ENCODE measurements at regions not wholly inside any gene's neighbourhood (a gene's known extent, or its start where the extent isn't known, plus 50 kb on each side); places are given as distances from the start of the nearest gene placed in this dataset.
"Not testable (repeated sequence)": the region's sequence is repeated elsewhere in the genome, so short reads cannot be mapped to it uniquely, and the experiment has no call there.

DNA sequence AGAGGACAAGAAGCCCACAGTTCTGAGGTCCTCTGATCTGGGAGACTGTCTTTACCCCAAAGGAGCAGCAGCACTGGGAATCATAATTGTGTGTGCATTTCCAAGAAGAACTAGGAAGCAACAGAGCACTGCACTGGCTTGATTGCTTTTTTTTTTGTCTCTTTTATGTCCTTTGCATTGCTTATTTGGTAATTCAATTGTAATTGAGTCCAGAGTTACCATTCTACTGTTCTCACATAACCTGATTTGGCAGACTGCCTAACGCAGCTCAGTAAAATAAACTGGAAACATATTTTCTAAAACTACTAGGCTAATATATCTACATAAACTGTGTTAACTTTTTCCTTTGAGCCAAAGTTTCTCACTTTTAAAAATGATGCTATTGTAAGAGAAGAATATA is 190.3 kb upstream of the SLC8A1 start:
- no peaks in the 10 kb centered on the region for H3K9me3 ChIP-seq (ENCODE audit: insufficient read depth, low read depth, low read length)
- WGBS: 83% methylated on average over 1 of the region's 1 CpG

DNA sequence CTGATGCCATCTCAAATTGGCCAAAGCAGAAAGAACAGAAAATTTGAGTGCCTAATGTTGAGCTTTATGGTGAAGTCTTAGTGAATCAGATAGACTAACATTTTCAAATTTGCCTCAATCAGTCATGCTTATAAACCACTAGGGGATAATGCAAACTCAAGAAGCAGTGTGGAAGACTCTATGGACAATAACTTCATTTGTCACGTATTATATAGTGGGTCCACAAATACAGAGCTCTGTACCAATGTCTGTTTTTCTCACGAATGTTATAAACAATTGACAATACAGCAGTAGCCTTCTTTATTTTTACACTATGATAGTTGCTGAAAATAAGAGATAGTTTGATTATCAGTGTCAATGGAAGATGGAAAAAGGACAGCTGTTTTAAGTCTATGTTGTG is 190.8 kb upstream of the SLC8A1 start:
- no peak overlapping the region for H3K9ac ChIP-seq (ENCODE audit: low read depth, low read length)
- no peaks in the 10 kb centered on the region for H3K9me3 ChIP-seq (ENCODE audit: insufficient read depth, low read depth, low read length)
- no peaks in the 10 kb centered on the region for H3K36me3 ChIP-seq (ENCODE audit: insufficient read depth, low read length)
- no peak overlapping the region for H3K27ac ChIP-seq (ENCODE audit: low read depth, low read length)
- no peaks in the 10 kb centered on the region for H3K27me3 ChIP-seq (ENCODE audit: insufficient read depth, low read length)
- no peak overlapping the region for H3K4me3 ChIP-seq (ENCODE audit: low read length)
- H3K4me1 ChIP-seq (ENCODE audit: insufficient read depth, low read length): no peaks in the 10 kb centered on the region
- WGBS: 89% methylated on average over 1 of the region's 2 CpGs

More for the DNA sequence above, 190.3 kb upstream of the SLC8A1 start:
- Histone ChIP-seq H3K27me3 (ENCODE audit: insufficient read depth, low read length) (no peaks in the 10 kb centered on the region), H3K4me3 (ENCODE audit: low read length) (no peak overlapping the region), H3K4me1 (ENCODE audit: insufficient read depth, low read length) (no peaks in the 10 kb centered on the region), H3K27ac (ENCODE audit: low read depth, low read length) (no peak overlapping the region), H3K9ac (ENCODE audit: low read depth, low read length) (no peak overlapping the region), H3K36me3 (ENCODE audit: insufficient read depth, low read length) (no peaks in the 10 kb centered on the region)

DNA sequence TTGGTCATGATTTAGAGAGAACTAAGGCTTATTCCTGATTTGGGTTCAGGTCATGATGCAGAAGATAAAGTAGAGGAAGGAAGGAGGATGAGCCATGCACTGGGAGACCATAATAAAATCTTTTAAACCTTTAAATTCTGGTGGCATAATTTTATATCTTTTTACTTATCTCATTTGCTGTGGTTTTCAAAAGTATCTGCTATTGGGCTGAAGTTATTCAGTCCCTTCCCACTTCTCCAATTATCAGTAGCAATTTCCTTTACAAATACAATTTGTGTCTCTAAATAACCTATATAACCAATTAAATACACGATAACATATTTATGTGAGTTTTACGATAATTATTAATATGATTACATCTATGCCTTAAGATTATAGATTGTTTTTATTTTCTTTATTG is 194.8 kb upstream of the SLC8A1 start:
- no CpG with 5 or more reads among the region's 2 CpGs for WGBS
- no peaks in the 10 kb centered on the region for H3K9me3 ChIP-seq (ENCODE audit: insufficient read depth, low read depth, low read length)
- H3K27ac ChIP-seq (ENCODE audit: low read depth, low read length): no peak overlapping the region
- no peaks in the 10 kb centered on the region for H3K36me3 ChIP-seq (ENCODE audit: insufficient read depth, low read length)
- no peak overlapping the region for H3K4me3 ChIP-seq (ENCODE audit: low read length)
- no peaks in the 10 kb centered on the region for H3K27me3 ChIP-seq (ENCODE audit: insufficient read depth, low read length)
- no peak overlapping the region for H3K9ac ChIP-seq (ENCODE audit: low read depth, low read length)
- H3K4me1 ChIP-seq (ENCODE audit: insufficient read depth, low read length): no peaks in the 10 kb centered on the region

DNA sequence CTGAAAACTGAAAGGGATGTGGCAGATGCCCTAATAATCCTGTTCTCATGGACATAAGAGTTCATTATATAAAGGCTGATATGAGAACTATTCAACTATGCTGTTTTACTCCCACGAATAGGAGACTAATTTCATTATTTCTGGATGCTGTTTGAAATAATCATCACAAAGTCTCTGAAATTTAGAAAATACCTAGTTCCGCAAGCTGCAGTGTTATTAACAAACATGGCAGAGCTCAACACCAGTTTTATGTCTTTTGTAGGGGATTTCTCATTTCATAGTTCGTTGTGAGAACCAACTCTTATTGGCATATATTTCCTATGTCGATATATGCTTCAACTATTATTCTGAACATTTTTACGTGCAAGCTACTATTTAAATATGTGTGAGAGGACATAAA is 200.3 kb upstream of the SLC8A1 start:
- Histone ChIP-seq H3K27ac (ENCODE audit: low read depth, low read length) (no peak overlapping the region), H3K36me3 (ENCODE audit: insufficient read depth, low read length) (no peaks in the 10 kb centered on the region), H3K4me1 (ENCODE audit: insufficient read depth, low read length) (no peaks in the 10 kb centered on the region), H3K4me3 (ENCODE audit: low read length) (no peak overlapping the region), H3K9me3 (ENCODE audit: insufficient read depth, low read depth, low read length) (no peaks in the 10 kb centered on the region), H3K9ac (ENCODE audit: low read depth, low read length) (no peak overlapping the region), H3K27me3 (ENCODE audit: insufficient read depth, low read length) (no peaks in the 10 kb centered on the region)
- WGBS: 95% methylated on average over 3 of the region's 5 CpGs

DNA sequence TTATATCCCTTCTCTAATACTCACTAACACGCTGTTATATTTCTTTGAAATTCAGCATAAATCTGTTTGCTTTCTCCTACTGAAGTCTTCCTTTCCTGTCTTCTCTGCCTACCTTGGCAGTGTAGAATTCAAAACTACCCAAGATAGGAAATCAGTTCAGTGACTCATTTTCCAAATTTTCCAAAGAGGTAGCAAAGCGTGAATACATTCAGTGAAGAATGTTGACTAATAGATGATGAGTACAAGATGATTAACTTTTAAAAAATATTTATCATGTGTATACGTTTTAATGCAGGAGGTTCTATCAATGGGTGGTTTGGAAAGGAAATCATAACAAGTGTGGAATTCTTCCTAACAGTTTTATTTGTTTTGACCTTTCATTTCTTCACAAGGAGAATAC is 201.9 kb upstream of the SLC8A1 start:
- no peaks in the 10 kb centered on the region for H3K27me3 ChIP-seq (ENCODE audit: insufficient read depth, low read length)
- H3K4me1 ChIP-seq (ENCODE audit: insufficient read depth, low read length): no peaks in the 10 kb centered on the region
- no peak overlapping the region for H3K9ac ChIP-seq (ENCODE audit: low read depth, low read length)
- WGBS: 97% methylated on average over 2 of the region's 3 CpGs
- no peak overlapping the region for H3K4me3 ChIP-seq (ENCODE audit: low read length)
- H3K27ac ChIP-seq (ENCODE audit: low read depth, low read length): no peak overlapping the region
- H3K36me3 ChIP-seq (ENCODE audit: insufficient read depth, low read length): no peaks in the 10 kb centered on the region
- no peaks in the 10 kb centered on the region for H3K9me3 ChIP-seq (ENCODE audit: insufficient read depth, low read depth, low read length)

DNA sequence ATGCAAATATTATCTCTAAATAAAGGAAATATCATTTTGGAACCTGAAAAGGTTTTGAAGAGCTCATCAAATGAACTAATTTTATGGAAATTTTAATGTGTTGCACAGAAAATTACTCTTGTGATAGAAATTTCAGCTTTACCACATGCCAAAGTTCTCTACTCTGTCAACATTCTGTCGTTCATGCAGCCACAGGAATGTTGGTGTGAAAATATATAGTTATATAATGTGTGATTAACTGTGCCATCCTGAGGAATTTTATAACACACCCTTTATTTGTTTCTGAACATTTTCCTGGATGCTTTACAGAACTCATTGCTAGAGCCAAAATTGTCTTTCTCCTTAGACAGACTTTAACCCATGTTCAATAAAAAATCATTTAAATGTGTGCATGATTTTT is 202.5 kb upstream of the SLC8A1 start:
- H3K27ac ChIP-seq (ENCODE audit: low read depth, low read length): no peak overlapping the region

DNA sequence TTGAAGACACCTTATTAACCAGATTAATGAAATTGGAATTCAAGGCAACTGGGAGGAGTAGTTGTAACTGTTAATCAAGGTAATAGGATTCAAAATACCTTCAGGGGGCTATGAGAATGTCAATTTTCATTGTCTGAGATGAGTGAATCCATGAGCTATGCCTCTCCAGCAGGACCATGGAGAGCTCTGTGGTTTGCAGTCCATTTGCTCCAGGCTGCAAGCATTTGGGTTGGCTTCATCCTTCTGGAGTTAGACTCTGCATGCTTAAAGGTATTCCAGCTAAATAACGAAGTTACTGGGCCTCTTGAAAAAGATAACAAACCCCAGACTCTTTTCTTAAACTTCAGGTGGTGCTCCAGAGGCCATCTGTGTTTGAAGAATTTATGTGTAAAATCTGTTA is 207.1 kb upstream of the SLC8A1 start:
- 11% methylated on average over 1 of the region's 1 CpG for WGBS
- no peaks in the 10 kb centered on the region for H3K36me3 ChIP-seq (ENCODE audit: insufficient read depth, low read length)

More for the DNA sequence above, 202.5 kb upstream of the SLC8A1 start:
- Histone ChIP-seq H3K4me3 (ENCODE audit: low read length) (no peak overlapping the region), H3K27me3 (ENCODE audit: insufficient read depth, low read length) (no peaks in the 10 kb centered on the region), H3K9ac (ENCODE audit: low read depth, low read length) (no peak overlapping the region), H3K4me1 (ENCODE audit: insufficient read depth, low read length) (no peaks in the 10 kb centered on the region), H3K36me3 (ENCODE audit: insufficient read depth, low read length) (no peaks in the 10 kb centered on the region), H3K9me3 (ENCODE audit: insufficient read depth, low read depth, low read length) (no peaks in the 10 kb centered on the region)
- no CpG with 5 or more reads among the region's 1 CpG for WGBS

DNA sequence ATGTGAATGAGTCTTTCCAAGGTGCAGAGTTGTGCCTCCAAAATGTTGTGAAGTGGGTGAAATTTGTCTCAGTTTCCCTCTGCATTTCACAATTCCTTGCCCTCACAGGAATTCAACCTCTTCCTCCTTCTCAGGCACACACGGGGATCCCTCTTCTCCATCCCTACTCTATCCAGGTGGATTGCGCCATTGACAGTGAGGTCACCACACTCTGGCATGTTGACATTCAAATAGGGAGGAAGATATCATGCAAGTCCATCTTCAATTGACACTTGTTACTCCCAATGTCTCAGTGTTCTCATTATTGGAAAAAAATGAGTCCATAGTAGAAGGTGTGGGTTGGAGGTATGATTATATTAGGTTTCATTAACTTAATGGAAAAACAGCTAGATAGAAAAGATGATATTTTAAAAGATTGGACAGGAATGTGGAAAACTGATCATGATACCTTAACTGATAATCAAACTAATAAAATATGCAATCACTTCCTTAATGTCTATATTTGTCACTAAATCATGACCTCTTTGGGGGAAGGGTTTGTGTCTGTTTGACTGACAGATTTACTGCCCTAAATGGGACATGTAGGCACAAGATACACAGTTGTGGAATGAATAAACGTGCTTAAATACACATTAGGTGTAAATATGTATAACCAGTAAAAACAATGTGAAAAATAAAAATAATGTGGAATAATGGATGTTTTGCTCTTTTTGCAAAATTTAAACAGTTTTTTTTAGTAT is 213.8 kb upstream of the SLC8A1 start:
- Histone ChIP-seq H3K27ac (ENCODE audit: low read depth, low read length) (no peak overlapping the region), H3K4me1 (ENCODE audit: insufficient read depth, low read length) (no peaks in the 10 kb centered on the region), H3K9ac (ENCODE audit: low read depth, low read length) (no peak overlapping the region), H3K4me3 (ENCODE audit: low read length) (no peak overlapping the region), H3K27me3 (ENCODE audit: insufficient read depth, low read length) (no peaks in the 10 kb centered on the region), H3K36me3 (ENCODE audit: insufficient read depth, low read length) (no peaks in the 10 kb centered on the region), H3K9me3 (ENCODE audit: insufficient read depth, low read depth, low read length) (no peaks in the 10 kb centered on the region)
- WGBS: 77% methylated on average over 2 of the region's 3 CpGs

More for the DNA sequence above, 207.1 kb upstream of the SLC8A1 start:
- Histone ChIP-seq H3K9ac (ENCODE audit: low read depth, low read length) (no peak overlapping the region), H3K27ac (ENCODE audit: low read depth, low read length) (no peak overlapping the region), H3K9me3 (ENCODE audit: insufficient read depth, low read depth, low read length) (no peaks in the 10 kb centered on the region), H3K4me1 (ENCODE audit: insufficient read depth, low read length) (no peaks in the 10 kb centered on the region), H3K4me3 (ENCODE audit: low read length) (no peak overlapping the region), H3K27me3 (ENCODE audit: insufficient read depth, low read length) (no peaks in the 10 kb centered on the region)

DNA sequence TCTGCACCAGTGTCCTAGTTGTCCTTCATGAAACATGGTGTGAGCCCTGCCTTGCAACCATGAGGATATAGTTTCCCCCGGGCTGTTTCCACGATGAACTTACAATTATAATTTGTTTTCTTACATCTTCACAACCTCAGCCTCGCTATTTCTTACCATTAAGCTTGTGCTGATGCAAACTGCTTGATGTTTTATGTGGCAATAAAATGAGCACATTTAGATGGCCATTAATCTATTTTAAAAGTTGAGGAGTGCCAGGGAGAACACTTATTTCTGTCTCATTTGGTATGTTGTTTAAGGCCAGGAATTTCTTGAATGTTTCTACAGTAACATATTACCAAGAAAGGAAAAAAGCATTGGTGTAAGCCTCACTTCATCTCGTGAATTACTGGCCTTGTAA is 214.5 kb upstream of the SLC8A1 start:
- H3K9me3 ChIP-seq (ENCODE audit: insufficient read depth, low read depth, low read length): no peaks in the 10 kb centered on the region
- 97% methylated on average over 3 of the region's 4 CpGs for WGBS
- H3K4me1 ChIP-seq (ENCODE audit: insufficient read depth, low read length): no peaks in the 10 kb centered on the region
- H3K27me3 ChIP-seq (ENCODE audit: insufficient read depth, low read length): no peaks in the 10 kb centered on the region
- H3K4me3 ChIP-seq (ENCODE audit: low read length): no peak overlapping the region
- no peak overlapping the region for H3K9ac ChIP-seq (ENCODE audit: low read depth, low read length)
- H3K36me3 ChIP-seq (ENCODE audit: insufficient read depth, low read length): no peaks in the 10 kb centered on the region
- no peak overlapping the region for H3K27ac ChIP-seq (ENCODE audit: low read depth, low read length)

DNA sequence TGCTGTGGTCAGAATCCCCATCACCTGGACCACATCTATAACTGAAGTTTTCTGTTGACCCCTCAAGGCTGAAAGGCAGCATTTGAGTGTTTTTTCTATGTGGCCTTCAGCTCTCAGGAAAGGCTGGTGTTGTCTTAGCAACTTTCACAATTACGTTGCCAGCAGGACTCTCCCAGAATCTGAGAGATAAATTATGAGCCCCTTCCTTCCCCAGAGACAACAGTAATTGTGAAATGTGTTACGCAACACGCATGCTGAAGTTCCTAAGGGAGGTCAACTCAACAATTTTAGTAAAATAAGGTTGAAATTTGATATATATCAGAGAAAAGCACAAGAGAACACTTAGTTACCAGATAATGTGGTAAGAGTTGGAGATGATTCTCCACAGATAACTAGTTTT is 216.5 kb upstream of the SLC8A1 start:
- no peaks in the 10 kb centered on the region for H3K36me3 ChIP-seq (ENCODE audit: insufficient read depth, low read length)
- WGBS: 80% methylated on average over 1 of the region's 3 CpGs
- no peaks in the 10 kb centered on the region for H3K27me3 ChIP-seq (ENCODE audit: insufficient read depth, low read length)
- H3K4me3 ChIP-seq (ENCODE audit: low read length): no peak overlapping the region
- no peak overlapping the region for H3K9ac ChIP-seq (ENCODE audit: low read depth, low read length)
- H3K4me1 ChIP-seq (ENCODE audit: insufficient read depth, low read length): no peaks in the 10 kb centered on the region
- H3K9me3 ChIP-seq (ENCODE audit: insufficient read depth, low read depth, low read length): no peaks in the 10 kb centered on the region
- no peak overlapping the region for H3K27ac ChIP-seq (ENCODE audit: low read depth, low read length)

DNA sequence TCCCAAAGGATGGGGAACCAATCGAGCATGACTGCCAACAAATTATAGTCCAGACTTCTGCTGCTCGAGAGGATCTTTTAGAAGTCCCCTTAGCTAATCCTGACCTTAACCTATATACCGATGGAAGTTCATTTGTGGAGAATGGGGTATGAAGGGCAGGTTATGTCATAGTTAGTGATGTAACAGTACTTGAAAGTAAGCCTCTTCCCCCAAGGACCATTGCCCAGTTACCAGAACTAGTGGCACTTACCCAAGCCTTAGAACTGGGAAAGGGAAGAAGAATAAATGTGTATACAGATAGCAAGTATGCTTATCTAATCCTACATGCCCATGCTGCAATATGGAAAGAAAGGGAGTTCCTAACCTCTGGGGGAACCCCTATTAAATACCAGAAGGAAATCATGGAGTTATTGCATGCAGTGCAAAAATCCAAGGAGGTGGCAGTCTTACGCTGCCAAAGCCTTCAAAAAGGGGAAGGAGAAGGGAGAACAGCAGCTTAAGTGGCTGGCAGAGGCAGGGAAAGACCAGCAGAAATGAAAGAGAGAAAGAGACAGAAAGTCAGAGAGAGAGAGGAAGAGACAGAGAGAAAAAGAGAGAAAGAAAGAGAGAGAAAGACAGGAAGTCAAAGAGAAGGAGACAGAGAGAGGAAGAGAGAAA is 224.4 kb upstream of the SLC8A1 start:
- not testable (repeated sequence) for H3K9me3 ChIP-seq (ENCODE audit: insufficient read depth, low read depth, low read length); H3K27ac ChIP-seq (ENCODE audit: low read depth, low read length); H3K27me3 ChIP-seq (ENCODE audit: insufficient read depth, low read length); H3K9ac ChIP-seq (ENCODE audit: low read depth, low read length); H3K4me1 ChIP-seq (ENCODE audit: insufficient read depth, low read length); H3K4me3 ChIP-seq (ENCODE audit: low read length); H3K36me3 ChIP-seq (ENCODE audit: insufficient read depth, low read length)
- WGBS: 89% methylated on average over 4 of the region's 4 CpGs

Measured in HUES64 (cell line).